Suprapubic skin (tissue), 4 donors: ENCODE measurements at regions not wholly inside any gene's neighbourhood (a gene's known extent, or its start where the extent isn't known, plus 50 kb on each side); places are given as distances from the start of the nearest gene placed in this dataset.

Source experiments
- DNase-seq, 2 donors: peaks; one replicate each; pipeline ENCODE4 v3.0.0-alpha.2; 2019; ENCODE audit warnings: low spot score in 2 of 2
- H3K27ac ChIP-seq: fragments of 200-600 bp; sonication (generic); one replicate; pipeline ENCODE4 v1.5.1; 2019
- H3K27me3 ChIP-seq: fragments of 200-600 bp; sonication (generic); one replicate; pipeline ENCODE4 v1.5.1; 2019
- H3K36me3 ChIP-seq: fragments of 200-600 bp; sonication (generic); one replicate; pipeline ENCODE4 v1.5.1; 2019
- H3K4me1 ChIP-seq: fragments of 200-600 bp; sonication (generic); one replicate; pipeline ENCODE4 v1.5.1; 2019
- H3K4me3 ChIP-seq: fragments of 200-600 bp; sonication (generic); one replicate; pipeline ENCODE4 v1.5.1; 2019; ENCODE audit warnings: mild to moderate bottlenecking
- H3K9me3 ChIP-seq: fragments of 200-600 bp; sonication (generic); one replicate; pipeline ENCODE4 v1.5.1; 2019
- CTCF ChIP-seq, 2 donors: fragments of 200-600 bp in 1 of 2; fragments of 450-650 bp in 1 of 2; sonication (generic) in 1 of 2; IDR thresholded peaks; one replicate each; pipeline ENCODE4 v1.5.1; 2016 to 2019; ENCODE audit warnings: antibody characterized with exemption in 2 of 2, mild to moderate bottlenecking in 1 of 2, moderate library complexity in 1 of 2
- EP300 ChIP-seq: sonication (generic); formaldehyde crosslinking; IDR thresholded peaks from one replicate; pipeline ENCODE4 v1.6.1; 2017; ENCODE audit warnings: antibody characterized with exemption
- POLR2A ChIP-seq, 2 donors: fragments of 450-650 bp; IDR thresholded peaks; one replicate each; pipeline ENCODE4 v1.6.1; 2017; ENCODE audit warnings: antibody characterized with exemption in 2 of 2, mild to moderate bottlenecking in 2 of 2, moderate library complexity in 2 of 2
- POLR2AphosphoS5 ChIP-seq, 3 donors: sonication (generic); formaldehyde crosslinking; IDR thresholded peaks; one replicate each; pipeline ENCODE4 v1.6.1; 2017; ENCODE audit warnings: antibody characterized with exemption in 3 of 3
- WGBS: methylation state at CpG from one replicate; pipeline ENCODE4 v1.1.5; 2018; 5-methylcytosine and 5-hydroxymethylcytosine counted together

GRCh38 chr12:39081910-39082309 lies 176.5 kb upstream of the CPNE8 start:
- WGBS, result 83% methylated on average over 1 of the region's 1 CpG
- no peaks in the 10 kb centered on the region for H3K9me3 ChIP-seq
- no peak for DNase-seq
- no peaks in the 10 kb centered on the region for H3K36me3 ChIP-seq
- H3K4me1 ChIP-seq, result no peaks in the 10 kb centered on the region
- no peaks in the 10 kb centered on the region for H3K27me3 ChIP-seq
- TF ChIP-seq POLR2A (IDR thresholded peaks at IDR 0.05) (no peak), POLR2AphosphoS5 (IDR thresholded peaks at IDR 0.05) (no peak), EP300 (no peak), CTCF (IDR thresholded peaks at IDR 0.05) (no peak)
- H3K27ac ChIP-seq, result no peak overlapping the region
- H3K4me3 ChIP-seq, result no peak overlapping the region

- WGBS, result 50% methylated on average over 2 of the region's 2 CpGs
Measured at GRCh38 chr12:39077226-39077625, 171.8 kb upstream of the CPNE8 start.

GRCh38 chr12:39074063-39074462 lies 168.7 kb upstream of the CPNE8 start:
- no peaks in the 10 kb centered on the region for H3K4me1 ChIP-seq
- H3K4me3 ChIP-seq, result no peak overlapping the region
- no peaks in the 10 kb centered on the region for H3K9me3 ChIP-seq
- H3K36me3 ChIP-seq, result no peaks in the 10 kb centered on the region
- H3K27me3 ChIP-seq, result no peaks in the 10 kb centered on the region
- no peak overlapping the region for H3K27ac ChIP-seq
- DNase-seq, result no peak
- WGBS, result 52% methylated on average over 2 of the region's 2 CpGs
- TF ChIP-seq CTCF (IDR thresholded peaks at IDR 0.05), result no peak
- no peak for TF ChIP-seq EP300
- no peak for TF ChIP-seq POLR2AphosphoS5 (IDR thresholded peaks at IDR 0.05)
- TF ChIP-seq POLR2A (IDR thresholded peaks at IDR 0.05), result no peak

More at GRCh38 chr12:39077226-39077625, 171.8 kb upstream of the CPNE8 start:
- Histone ChIP-seq H3K36me3 (no peaks in the 10 kb centered on the region), H3K27me3 (no peaks in the 10 kb centered on the region), H3K27ac (no peak overlapping the region), H3K4me3 (no peak overlapping the region), H3K4me1 (no peaks in the 10 kb centered on the region), H3K9me3 (no peaks in the 10 kb centered on the region)
- no peak for TF ChIP-seq POLR2A (IDR thresholded peaks at IDR 0.05)
- TF ChIP-seq EP300, result no peak
- no peak for TF ChIP-seq CTCF (IDR thresholded peaks at IDR 0.05)
- TF ChIP-seq POLR2AphosphoS5 (IDR thresholded peaks at IDR 0.05), result no peak
- no peak for DNase-seq

GRCh38 chr12:39072658-39073057 lies 167.3 kb upstream of the CPNE8 start:
- no peak for DNase-seq
- no peak overlapping the region for H3K4me3 ChIP-seq
- 63% methylated on average over 2 of the region's 2 CpGs for WGBS
- no peaks in the 10 kb centered on the region for H3K27me3 ChIP-seq
- no peaks in the 10 kb centered on the region for H3K36me3 ChIP-seq
- no peaks in the 10 kb centered on the region for H3K9me3 ChIP-seq
- no peaks in the 10 kb centered on the region for H3K4me1 ChIP-seq
- TF ChIP-seq POLR2AphosphoS5 (IDR thresholded peaks at IDR 0.05), result no peak
- no peak for TF ChIP-seq CTCF (IDR thresholded peaks at IDR 0.05)
- no peak for TF ChIP-seq EP300
- no peak for TF ChIP-seq POLR2A (IDR thresholded peaks at IDR 0.05)
- no peak overlapping the region for H3K27ac ChIP-seq

- Histone ChIP-seq H3K9me3 (no peaks in the 10 kb centered on the region), H3K4me3 (no peak overlapping the region), H3K27ac (no peak overlapping the region), H3K27me3 (no peaks in the 10 kb centered on the region), H3K36me3 (no peaks in the 10 kb centered on the region), H3K4me1 (no peaks in the 10 kb centered on the region)
- no peak for DNase-seq
- 67% methylated on average over 4 of the region's 4 CpGs for WGBS
- TF ChIP-seq POLR2AphosphoS5 (IDR thresholded peaks at IDR 0.05) (no peak), EP300 (no peak), POLR2A (IDR thresholded peaks at IDR 0.05) (no peak), CTCF (IDR thresholded peaks at IDR 0.05) (no peak)
Measured at GRCh38 chr12:39071611-39072010, 166.2 kb upstream of the CPNE8 start.
